Activated CD4-positive, CD25-positive, alpha-beta regulatory T cell treated with anti-CD3 and anti-CD28 coated beads, Interleukin-2, amount 50 U/mL, for 72 hours (primary cell): ENCODE measurements at regions not wholly inside any gene's neighbourhood (a gene's known extent, or its start where the extent isn't known, plus 50 kb on each side); places are given as distances from the start of the nearest gene placed in this dataset.

Source experiments
- DNase-seq: peaks from one replicate; pipeline ENCODE4 v3.0.0; 2021

DNA sequence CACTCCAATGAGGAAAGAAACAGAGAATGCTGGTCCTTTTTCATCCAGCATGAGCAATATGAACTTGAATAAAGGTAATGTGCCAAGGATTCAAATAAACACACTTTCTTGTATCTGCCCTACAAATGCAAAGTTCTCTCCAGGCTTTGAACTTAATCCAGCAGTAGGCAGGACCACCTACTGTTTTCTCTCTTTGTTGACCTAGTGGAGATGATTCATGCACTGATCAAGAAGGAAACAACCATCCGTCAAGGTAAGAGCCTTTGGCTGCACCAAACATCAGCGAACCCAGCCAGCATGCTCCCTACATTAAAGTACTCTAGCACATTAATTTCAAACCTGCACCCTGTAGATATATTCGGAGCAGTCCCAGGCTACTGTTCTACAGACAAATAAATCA, 489.3 kb downstream of the GALC start:
- DNase-seq = no peak

DNA sequence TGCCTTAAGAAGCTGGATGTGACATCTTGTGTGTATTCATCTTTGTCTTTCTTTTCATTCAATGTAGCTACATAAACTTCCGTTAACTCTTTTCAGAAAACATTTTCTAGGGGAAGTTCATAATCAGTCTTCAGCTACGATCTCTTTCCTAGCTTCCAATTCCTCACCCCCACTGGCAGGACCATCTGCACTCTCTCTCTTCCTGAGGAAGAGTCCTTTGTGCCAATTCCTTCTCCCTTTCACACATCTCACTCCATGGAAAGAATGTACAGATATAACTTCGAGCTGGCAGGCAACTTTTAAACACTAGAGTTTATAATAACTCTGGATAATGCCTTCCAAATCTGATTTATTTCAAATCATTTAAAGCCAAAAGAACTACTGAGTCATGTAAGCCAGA, 495.7 kb downstream of the GALC start:
- DNase-seq = no peak

DNA sequence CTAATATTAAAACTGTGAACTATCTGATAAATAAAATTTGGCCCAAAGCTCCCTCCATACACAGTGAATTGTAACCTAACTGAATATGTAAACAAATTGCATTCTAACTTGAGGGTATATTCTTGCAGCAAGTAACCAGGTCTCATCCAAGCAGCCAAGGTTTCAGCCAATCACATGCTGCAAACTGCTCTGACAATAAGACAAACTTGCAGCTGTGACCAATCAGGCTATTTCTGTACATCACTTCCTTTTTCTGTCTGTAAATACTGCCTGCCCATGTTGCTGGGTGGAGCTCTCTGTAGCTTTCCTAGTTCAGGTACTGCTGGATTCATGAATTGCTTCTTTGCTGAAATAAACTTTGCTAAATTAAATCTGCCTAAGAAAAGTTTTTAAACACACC, 499.0 kb downstream of the GALC start:
- DNase-seq = no peak

DNA sequence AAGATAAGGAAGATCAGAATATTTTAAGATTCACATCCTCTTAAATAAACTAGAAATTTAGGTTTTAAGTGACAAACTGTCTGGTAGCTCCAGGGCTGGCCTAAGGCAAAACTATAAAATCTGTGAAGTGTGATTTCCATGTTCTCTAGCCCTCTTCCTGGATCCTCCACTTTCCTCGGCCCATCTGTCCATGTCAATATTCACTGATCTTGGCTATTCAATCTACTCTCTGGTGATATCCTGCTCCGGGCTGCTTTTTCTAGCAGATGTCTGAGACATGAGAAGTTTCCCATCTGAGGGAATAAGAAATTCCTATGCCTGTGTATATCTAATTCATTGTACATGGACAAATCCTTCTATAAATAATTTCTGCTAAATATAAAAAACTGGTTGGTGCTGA, 500.4 kb downstream of the GALC start:
- DNase-seq = no peak

DNA sequence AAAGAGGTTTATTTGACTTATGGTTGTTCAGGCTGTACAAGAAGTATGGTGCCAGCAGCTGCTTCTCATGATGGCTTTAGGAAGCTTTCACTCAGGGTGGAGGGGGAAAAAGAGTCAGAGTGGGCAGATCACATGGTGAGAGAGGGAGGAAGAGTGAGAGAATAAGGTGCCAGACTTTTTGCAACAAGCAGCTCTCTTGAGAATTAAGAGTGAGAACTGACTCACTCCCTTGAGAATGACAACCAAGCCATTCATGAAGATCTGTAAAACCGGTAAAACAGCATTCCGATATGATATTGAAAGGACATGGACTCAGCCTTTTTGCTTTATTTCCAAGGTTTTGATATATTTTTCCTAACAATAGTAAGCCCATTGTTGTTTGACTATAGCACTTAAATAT, 501.2 kb downstream of the GALC start:
- no peak for DNase-seq

DNA sequence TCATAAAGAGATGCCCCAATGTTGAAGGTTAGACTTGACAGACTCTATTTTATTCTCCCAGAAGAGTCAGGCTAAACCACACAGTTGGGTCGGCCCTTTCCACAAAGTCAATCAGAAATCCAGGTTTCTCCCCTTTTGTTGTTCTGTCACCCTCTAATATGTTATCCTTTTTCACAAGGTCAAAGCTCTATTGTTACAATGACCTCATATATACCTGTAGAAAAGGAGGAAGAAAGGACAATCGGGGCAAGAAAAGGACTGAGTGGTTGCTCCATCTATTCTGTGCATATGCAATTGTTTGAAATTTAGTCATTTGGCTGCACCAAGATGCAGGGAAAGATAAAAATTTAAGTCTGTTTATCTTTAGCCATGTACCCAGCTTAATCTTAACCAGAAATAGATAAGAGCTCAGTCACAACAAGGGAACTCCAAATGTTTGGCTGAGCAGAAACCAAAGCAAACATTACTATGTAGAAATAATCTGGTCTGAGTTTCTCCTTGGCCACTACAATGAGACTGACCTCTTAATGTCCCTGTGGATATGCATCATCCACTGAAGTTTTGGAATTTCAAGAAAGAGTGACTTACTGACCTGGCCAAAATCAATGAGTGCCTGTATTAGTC, 503.7 kb downstream of the GALC start:
- no peak for DNase-seq

DNA sequence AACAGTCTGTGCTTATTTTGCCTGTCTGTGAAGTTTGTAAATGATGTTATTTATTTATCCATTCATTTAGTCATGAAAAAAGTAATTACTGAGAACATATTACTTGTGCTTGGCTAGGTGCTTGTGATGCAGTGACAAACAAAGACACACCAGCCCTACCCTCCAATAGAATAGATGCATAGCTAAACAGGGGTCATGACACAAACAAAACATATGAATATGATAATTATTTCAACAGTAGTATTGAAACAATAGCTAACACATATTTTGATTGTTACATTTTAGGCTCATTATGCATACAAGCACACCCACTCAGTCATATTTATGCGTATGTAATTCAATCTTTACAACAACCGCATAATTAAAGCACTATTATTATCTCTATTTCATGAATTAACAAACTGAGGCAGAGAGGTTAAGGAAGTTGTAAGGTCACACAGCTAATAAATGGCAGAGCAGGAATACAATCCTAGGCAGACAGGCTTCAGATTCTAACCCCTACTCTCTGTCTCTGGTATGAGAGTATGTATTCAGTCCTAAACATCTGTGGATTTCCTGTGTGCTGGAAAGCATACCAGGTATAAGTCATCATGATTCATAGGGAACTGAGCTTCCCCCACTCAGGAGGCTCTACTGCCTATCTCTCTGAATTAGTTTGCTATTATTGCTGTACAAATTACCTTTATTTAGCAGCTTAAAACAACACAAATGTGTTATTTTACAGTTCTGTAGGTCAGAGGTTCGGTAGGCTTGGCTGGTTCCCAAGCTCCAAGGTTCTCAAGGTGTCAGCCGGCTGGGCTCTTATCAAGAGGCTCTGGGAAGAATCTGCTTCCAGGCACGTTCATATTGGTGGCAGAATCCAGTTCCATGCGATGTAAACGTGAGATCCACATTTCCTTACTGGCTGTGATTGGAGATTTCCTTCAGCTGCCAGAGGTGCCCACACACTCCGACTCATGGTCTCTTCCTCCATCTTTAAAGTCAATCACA, 509.4 kb downstream of the GALC start:
- no peak for DNase-seq

DNA sequence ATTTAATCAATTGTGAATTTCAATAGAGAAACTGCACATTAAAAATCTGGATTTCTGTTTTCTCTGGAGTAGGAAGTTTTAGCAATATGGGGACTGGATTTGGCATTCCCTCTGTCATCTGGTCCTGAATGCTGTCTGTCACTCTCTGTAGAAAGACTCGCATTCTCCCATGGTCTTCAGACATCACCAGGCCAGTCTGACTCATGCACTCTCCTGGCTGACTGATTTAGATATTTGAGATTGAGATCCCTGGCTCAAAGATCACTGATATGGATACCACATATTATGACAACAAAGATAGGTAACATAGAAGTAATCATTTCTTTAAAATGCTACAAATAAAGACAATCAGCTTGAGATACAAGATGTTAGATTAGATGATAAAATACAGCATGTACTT, 524.5 kb downstream of the GALC start:
- DNase-seq = no peak

DNA sequence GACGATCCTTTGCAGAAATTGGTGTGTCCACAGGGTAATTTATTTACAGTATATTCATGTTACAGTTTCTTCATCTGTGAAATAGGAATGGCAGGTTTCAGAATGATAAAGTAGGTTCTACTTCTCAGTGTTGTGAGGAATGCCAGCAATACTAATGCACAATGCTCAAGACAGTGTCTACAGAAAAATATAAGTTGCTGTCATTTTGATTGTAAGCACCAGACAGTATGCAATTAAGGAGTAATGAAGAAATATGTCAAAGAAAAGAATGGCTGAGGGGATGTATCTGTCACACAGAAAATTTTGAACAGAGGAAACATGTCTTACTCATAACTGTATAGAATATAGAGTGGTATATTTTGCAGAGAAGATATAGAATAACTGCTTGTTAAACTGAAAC, 525.4 kb downstream of the GALC start:
- no peak for DNase-seq

DNA sequence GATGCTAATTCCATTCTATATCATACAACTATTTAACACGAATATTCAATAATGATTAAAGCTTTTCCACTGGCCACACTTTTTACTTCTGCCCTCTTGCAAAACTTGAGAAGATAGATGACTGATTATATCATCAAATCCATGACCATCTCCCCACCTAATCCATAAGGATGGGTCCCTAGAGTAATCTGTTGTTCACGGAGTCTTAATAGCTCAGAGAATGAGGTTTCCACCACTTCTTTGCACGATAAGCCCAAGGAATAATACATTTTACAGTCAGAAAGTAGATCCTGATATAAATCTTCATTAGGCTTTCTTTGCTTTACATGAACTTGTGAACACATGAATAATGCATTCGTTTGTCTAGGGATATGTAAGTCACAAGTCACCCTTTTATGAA, 527.2 kb downstream of the GALC start:
- no peak for DNase-seq

DNA sequence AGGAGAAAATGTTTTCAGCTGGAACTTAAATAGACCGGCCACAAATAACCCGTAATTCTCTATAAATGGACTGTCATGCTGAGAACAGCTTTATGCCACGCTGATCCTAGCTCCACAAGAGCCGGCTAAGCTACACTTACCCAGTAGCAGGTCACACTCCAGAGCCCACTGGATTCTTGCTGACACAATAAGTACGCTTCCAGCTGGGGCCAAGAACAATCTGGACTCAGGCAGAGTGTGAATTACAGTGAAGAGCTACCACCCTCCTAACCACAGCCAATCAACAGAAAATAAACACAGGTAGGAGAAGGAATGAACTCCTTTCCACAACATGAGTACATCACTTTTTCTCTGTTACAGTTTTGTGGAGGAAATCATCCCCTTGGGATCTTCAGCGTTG, 531.3 kb downstream of the GALC start:
- DNase-seq = no peak

DNA sequence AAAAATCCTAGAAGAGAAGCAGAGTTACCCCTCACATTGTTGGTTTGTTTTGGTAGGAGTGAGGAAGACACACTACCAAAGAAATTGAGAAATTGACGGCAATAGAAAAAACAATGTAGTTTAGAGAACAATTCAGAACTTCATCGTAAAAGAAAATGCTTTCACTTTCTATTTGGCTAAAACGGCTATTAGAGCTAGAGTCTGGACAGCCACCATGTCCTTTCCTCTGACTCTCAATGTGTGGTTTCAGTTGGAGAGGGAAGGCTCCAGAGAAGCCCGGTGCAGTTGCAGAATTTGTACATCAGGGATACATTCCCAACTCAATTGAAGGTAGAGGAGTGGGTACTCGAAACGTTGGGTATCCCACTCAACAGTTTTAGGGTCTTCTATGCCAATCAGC, 535.3 kb downstream of the GALC start:
- no peak for DNase-seq

DNA sequence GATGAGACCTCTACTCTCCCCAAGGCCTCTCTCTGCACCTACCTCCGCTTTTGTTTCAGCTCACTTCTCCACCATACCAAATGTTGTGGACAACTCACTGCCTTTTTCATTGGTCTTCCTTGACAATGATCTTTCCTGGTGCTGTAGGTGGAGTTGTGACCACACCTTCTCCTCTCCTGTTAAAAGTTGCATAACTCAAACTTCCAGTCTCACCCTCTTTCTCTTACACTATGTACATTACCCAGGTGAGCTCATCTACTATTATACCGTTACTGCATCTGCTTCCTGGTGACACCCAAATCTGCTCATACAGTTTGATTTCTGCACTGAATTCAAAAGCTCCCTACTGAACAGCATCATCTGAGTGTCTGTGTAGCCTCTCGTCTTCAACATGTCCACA, 542.8 kb downstream of the GALC start:
- DNase-seq = no peak

DNA sequence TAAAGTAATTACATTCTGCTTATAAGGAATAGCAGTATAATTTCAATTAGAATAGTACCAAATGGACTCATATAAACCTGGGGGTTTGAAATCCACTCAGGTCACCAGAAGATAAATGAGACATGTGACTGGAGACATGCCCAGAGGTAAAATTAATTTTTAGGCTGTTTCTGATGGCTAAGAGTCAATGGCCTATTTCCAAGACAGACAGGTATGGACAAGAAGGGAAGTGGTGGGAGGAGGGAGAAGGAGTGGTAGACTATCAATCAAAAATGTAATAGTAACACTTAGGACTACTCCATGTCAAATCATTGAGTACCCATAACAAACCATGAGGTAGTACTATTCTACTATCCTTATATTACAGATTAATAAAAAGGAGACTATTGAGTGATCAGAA, 544.0 kb downstream of the GALC start:
- DNase-seq = no peak

DNA sequence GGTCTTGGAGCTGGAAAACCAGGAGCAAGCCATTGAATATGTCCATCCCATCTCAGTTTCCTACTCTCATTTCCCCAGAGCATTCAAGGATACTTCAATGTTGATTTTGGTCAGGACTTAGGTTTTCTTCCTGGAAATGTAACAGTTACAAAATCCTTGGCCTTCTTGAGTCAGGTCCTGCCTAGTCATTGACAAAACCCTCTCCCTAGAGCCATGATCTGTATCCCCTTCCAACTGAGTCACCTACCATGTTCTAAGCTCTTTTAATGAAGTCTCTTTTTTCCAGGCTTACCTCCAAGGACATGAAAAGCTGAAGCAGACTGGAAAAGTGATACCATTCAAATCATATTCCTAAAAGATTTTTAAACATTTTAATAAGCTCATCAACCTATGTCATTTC, 549.2 kb downstream of the GALC start:
- no peak for DNase-seq

DNA sequence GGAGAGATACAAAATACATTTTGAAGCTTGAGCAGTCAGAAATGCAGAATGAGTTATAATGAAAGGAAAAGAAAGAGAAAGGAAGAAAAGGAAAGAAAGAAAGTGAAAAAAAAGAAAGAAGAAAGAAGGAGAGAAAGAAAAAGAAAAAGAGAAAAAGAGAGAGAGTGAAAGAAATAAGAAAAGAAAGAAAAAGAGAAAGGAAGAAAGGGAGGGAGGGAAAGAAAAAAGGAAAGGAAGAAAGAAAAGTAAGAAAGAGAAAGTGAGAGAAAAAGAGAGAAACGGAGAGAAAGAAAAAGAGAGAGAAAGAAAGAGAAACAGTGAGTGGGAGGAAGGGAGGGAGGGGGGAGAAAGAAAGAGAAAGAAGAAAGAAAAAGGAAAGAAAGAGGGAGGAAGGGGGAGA, 549.9 kb downstream of the GALC start:
- DNase-seq = no peak

DNA sequence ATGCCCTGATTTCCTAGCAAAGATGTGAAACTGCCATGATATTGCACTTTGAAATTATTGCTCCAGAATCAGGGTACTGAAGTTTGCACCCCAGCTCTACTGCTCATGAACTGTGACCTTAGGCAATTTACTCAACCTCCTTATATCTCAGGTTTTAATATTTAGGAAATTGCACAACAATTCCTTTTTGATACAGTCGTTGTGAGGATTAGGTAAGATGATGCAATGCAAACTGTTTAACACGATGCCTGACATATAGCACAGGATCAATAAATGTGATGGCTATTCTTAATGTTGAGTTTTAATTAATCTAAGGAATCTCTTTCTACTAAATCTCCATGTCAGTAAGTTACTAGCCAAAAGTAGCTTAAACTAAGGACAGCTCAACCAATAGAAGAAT, 555.8 kb downstream of the GALC start:
- DNase-seq = no peak

DNA sequence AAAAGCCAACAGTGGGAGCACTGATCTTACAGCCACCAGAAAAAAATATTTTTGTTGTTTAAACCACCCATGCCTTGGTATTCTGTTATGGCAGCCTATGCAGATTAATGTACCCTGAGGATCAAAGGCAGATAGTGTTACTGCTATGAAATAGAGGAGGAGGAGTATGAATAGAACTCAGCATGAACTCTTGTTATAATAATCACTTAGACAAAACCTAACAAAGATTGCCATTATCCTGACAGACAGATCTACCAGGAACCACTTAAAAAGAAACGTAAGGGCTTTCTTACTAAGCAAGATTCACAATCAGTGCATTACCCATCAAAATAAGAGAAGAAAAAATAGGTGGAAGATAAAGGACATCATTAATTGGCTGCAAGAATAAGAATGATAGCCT, 558.3 kb downstream of the GALC start:
- no peak for DNase-seq

DNA sequence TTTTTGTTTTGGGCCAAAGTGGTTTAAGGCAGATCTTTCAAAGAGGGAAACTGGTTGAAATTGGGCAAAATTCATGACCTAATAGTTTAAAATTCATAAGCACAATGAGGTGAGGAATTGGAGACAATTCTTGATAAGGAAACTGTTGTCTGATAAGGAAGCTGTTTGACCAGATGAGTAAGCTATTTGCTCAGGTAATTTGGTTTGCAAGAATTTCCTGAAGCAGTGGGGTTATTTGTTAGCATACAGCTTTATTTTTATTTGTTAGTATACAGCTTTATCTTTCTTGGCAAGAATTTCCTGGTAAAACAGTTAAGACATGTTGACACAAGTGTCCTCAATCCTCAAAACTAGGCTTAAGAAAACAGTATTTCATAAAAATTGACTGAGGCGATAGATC, 559.0 kb downstream of the GALC start:
- no peak for DNase-seq

DNA sequence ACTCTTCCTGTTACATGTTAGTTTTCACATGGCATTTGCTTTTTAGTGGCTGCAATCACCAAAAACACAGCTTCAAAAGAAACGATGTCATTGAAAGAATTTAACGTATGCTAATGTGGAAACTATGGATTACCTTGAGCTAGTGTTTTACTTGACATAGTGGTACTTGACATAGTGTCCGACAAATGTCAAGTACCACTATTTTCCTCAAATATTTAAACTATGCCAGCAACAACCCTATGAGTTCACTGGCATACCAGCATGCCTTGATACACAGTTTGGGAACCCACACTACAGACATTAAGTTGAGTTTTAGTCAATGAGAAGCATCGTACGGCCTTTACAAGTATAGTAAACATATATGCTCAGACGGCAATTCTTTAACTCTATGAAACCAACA, 560.3 kb downstream of the GALC start:
- DNase-seq = no peak

DNA sequence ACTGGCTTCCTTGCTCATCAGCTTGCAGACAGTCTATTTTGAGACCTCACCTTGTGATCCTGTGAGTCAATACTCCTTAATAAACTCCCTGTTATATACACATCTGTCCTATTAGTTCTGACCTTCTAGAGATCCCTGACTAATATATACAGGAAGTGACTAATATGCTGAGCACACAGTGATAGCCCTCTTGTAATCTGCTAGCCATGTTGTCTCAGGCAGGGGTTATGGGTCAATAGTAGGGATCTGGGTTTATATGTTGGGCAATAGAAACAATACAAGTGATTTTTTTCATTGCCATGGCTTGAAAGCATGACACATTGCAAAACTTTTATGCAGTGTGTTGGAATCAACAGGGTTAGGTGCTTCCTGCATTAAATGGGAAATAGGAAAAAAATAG, 562.2 kb downstream of the GALC start:
- no peak for DNase-seq

DNA sequence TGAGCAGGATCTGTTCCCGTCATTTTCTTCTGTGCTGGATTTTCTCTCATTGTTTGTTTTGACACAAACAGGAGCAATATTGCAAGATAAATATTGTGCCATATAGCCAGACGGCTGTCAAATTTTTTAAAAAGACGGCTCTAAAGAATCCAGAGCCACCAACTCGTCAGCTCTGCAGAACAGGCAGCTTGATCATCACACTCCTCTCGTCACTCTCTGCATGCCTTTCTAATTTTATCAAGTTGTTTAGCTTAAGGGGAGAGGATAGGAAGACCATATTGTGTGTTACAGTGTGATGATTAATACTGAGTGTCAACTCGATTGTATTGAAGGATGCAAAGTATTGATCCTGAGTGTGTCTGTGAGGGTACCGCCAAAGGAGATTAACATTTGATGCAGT, 562.8 kb downstream of the GALC start:
- DNase-seq = no peak

DNA sequence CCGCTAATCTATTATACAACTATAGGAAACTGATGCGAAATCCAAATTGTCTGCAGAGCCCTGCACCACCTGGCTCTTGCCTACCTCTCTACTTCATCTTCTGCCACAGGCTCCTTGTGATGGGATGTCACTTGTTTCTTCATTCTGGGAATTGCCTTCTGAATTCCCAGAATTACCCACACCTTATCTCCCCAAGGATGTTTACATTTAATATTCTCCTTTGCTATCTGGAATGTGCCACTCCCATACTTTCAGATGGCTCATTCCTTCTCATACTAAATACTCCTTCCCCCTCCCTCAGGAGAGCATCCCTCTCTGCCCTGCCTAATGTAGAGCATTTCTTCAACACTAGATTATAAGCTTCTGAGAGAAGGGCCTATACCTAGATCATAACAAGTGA, 573.1 kb downstream of the GALC start:
- no peak for DNase-seq

DNA sequence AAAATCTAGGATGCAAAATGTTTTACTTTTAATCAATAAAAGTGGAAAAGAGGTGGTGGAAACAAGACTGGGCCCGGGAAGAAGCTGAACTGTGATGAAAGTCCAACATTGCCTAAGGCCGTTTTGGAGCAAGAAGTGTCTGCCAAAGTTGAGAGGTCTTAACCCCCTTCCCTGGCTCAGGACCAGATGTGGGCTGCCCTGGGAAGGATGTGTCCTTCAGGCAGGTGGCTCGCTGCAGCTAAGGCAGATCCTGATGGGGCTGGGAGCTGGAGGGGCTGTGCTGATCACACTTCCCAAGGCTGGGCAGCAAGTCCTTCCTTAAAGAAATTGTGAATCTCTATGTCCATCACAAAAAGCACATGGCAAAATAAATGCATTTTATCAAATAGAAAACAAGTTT, 581.6 kb downstream of the GALC start:
- no peak for DNase-seq

DNA sequence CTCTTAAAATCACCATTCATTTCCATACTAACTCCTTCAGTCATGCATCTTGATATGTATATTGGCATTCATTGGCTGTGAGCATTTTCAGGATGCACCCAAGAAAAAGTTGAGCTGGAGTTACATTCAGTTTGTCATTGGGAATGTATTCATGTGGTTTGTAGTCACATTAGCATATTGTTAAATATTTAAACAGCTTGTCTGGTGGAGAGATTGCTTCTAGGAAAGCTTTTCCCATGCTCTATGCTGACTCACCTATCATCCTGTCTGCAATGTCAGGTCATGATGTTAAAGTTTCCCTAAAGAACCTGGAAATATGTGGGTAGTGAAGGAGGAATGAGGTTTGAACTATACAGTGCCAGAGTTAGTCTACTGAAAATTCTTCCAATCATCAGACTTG, 583.6 kb downstream of the GALC start:
- no peak for DNase-seq
